SK-MEL-5 (cell line): ENCODE measurements at regions not wholly inside any gene's neighbourhood (a gene's known extent, or its start where the extent isn't known, plus 50 kb on each side); places are given as distances from the start of the nearest gene placed in this dataset.
A peak's percentile ranks its signal among the peaks of the same experiment; 100 is the strongest.

Experiments
- DNase-seq: peaks from one replicate; pipeline ENCODE4 v3.0.0-alpha.2; 2016; ENCODE audit warnings: low read depth, low spot score
- in situ Hi-C: cut with HindIII; loops from 2 replicates; pipeline ENCODE4 v1.10.0; 2016; ENCODE audit warnings: low sequenced_read_pairs, high pct_unique_total_duplicates, low pct_unique_long_range_greater_than_20kb

- DNase-seq, result no peak
- in situ Hi-C loops, result no loop called here
These were observed 522.9 kb downstream of the CCDC171 start for GRCh38 chr9:16075696-16076095.

GRCh38 chr9:16076511-16076910, 523.7 kb downstream of the CCDC171 start:
- in situ Hi-C loops, result no loop called here

GRCh38 chr9:16082796-16083195, 530.0 kb downstream of the CCDC171 start:
- no peak for DNase-seq
- in situ Hi-C loops, result no loop called here

More at GRCh38 chr9:16076511-16076910, 523.7 kb downstream of the CCDC171 start:
- DNase-seq, result no peak

GRCh38 chr9:16085167-16085726, 532.4 kb downstream of the CCDC171 start:
- in situ Hi-C loops, result no loop called here
- DNase-seq, result no peak

GRCh38 chr9:16090907-16091629, 538.2 kb downstream of the CCDC171 start:
- in situ Hi-C loops, result no loop called here
- DNase-seq, result no peak

GRCh38 chr9:16092142-16093091, 539.6 kb downstream of the CCDC171 start:
- in situ Hi-C loops, result no loop called here
- DNase-seq, result no peak

- in situ Hi-C loops, result no loop called here
- DNase-seq, result no peak
These were observed 545.5 kb downstream of the CCDC171 start for GRCh38 chr9:16098306-16098705.

GRCh38 chr9:16099732-16100536, 547.1 kb downstream of the CCDC171 start:
- DNase-seq, result peak; percentile 43
- in situ Hi-C loops, result no loop called here

- DNase-seq, result no peak
- in situ Hi-C loops, result no loop called here
These were observed 547.8 kb downstream of the CCDC171 start for GRCh38 chr9:16100537-16101091.

GRCh38 chr9:16102154-16102553, 549.3 kb downstream of the CCDC171 start:
- in situ Hi-C loops, result no loop called here
- no peak for DNase-seq

GRCh38 chr9:16103620-16104397, 551.0 kb downstream of the CCDC171 start:
- no peak for DNase-seq
- in situ Hi-C loops, result no loop called here

- DNase-seq, result no peak
- in situ Hi-C loops, result no loop called here
These were observed 552.6 kb downstream of the CCDC171 start for GRCh38 chr9:16105168-16106020.

GRCh38 chr9:16106021-16106571, 553.3 kb downstream of the CCDC171 start:
- peak; percentile 26 for DNase-seq
- in situ Hi-C loops, result no loop called here

GRCh38 chr9:16112116-16112515, 559.3 kb downstream of the CCDC171 start:
- in situ Hi-C loops, result no loop called here
- no peak for DNase-seq

- no peak for DNase-seq
- in situ Hi-C loops, result no loop called here
These were observed 563.2 kb downstream of the CCDC171 start for GRCh38 chr9:16115994-16116393.

- in situ Hi-C loops, result no loop called here
- DNase-seq, result no peak
These were observed 565.2 kb downstream of the CCDC171 start for GRCh38 chr9:16118043-16118442.
